ENCODE measurements at regions not wholly inside any gene's neighbourhood (a gene's known extent, or its start where the extent isn't known, plus 50 kb on each side); places are given as distances from the start of the nearest gene placed in this dataset.

DNA sequence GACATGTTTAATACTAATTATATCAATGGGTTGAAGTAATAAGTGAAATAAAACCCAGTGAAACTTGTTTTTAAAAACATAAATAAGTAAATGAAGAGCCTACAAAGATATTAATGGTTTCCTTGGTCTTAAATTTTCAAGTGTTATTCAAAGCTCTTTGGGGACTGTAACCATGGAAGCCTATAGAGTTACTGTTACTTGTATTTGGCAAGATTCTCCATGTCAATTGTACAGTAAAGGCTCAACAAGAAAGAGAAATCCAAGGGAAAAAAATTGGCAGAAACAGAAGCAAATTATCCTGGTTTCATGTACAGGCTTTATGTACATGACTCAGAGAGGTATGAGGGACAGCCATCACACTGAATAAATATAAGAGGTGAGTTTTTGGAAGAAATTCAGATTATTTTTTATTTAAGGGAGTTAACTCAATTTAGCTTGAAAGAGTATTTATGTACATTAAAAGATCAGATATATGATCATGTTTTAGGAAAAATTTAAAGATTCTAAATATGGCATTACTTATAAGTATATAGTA, 151.1 kb upstream of the HMGA2 start:
- TF ChIP-seq, protein P1, sequence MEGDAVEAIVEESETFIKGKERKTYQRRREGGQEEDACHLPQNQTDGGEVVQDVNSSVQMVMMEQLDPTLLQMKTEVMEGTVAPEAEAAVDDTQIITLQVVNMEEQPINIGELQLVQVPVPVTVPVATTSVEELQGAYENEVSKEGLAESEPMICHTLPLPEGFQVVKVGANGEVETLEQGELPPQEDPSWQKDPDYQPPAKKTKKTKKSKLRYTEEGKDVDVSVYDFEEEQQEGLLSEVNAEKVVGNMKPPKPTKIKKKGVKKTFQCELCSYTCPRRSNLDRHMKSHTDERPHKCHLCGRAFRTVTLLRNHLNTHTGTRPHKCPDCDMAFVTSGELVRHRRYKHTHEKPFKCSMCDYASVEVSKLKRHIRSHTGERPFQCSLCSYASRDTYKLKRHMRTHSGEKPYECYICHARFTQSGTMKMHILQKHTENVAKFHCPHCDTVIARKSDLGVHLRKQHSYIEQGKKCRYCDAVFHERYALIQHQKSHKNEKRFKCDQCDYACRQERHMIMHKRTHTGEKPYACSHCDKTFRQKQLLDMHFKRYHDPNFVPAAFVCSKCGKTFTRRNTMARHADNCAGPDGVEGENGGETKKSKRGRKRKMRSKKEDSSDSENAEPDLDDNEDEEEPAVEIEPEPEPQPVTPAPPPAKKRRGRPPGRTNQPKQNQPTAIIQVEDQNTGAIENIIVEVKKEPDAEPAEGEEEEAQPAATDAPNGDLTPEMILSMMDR (IDR thresholded peaks at IDR 0.05), result no peak
- no peak for TF ChIP-seq POLR2A (IDR thresholded peaks at IDR 0.05)

Measured in body of pancreas (tissue), 4 donors.